IMR-90 (cell line): ENCODE measurements at regions not wholly inside any gene's neighbourhood (a gene's known extent, or its start where the extent isn't known, plus 50 kb on each side); places are given as distances from the start of the nearest gene placed in this dataset.

Experiments used
- ATAC-seq: fragments of 200-7000 bp; cut with Tn5 transposase; 2 replicates; pipeline ENCODE4 v1.9.1; 2020; ENCODE audit warnings: low read depth, mild to moderate bottlenecking, moderate library complexity
- BruUV-seq: library from RNA; stranded (reverse); fragments of 400-500 nt; replicated peaks from 2 replicates; lab custom pipeline; 2021; lab: Mats Ljungman, UMichigan
- CTCF ChIA-PET: fragments of 300-600 bp; formaldehyde crosslinking; extraction: SDS; loops from one replicate; lab custom pipeline; 2021; ENCODE audit warnings: antibody characterized with exemption; lab: Yijun Ruan, JAX
- POLR2A ChIA-PET: fragments of 300-600 bp; sonication (Branson Sonifier 250); formaldehyde crosslinking; loops from one replicate; lab custom pipeline; 2022; ENCODE audit warnings: antibody characterized with exemption; ENCODE audit not compliant: unreplicated experiment; lab: Charles Lee
- DNase-seq: peaks from one replicate; pipeline ENCODE4 v3.0.0; 2013
- H2AFZ ChIP-seq: replicated peaks from 2 replicates; pipeline ENCODE3; 2013; ENCODE audit warnings: low read length, mild to moderate bottlenecking; ENCODE audit not compliant: poor library complexity
- H2AK5ac ChIP-seq: 2 replicates; pipeline ENCODE4 v1.6.1; 2013; ENCODE audit warnings: low read depth, low read length, inconsistent platforms
- H2AK9ac ChIP-seq: replicated peaks from 2 replicates; pipeline ENCODE3; 2013; ENCODE audit warnings: mild to moderate bottlenecking, low read depth, low read length, moderate library complexity; ENCODE audit not compliant: poor library complexity
- H2BK120ac ChIP-seq: 2 replicates; pipeline ENCODE4 v1.6.1; 2013; ENCODE audit warnings: low read depth, low read length, inconsistent platforms
- H2BK15ac ChIP-seq: 3 replicates; pipeline ENCODE4 v1.6.1; 2013; ENCODE audit warnings: low read depth, low read length, inconsistent platforms
- H2BK20ac ChIP-seq: 2 replicates; pipeline ENCODE4 v1.6.1; 2013; ENCODE audit warnings: low read depth, mild to moderate bottlenecking, inconsistent platforms, low read length, moderate library complexity
- H2BK5ac ChIP-seq: 2 replicates; pipeline ENCODE4 v1.6.1; 2013; ENCODE audit warnings: mild to moderate bottlenecking, low read depth, low read length, inconsistent platforms; ENCODE audit not compliant: poor library complexity, severe bottlenecking
- H3K14ac ChIP-seq: replicated peaks from 2 replicates; pipeline ENCODE4 v1.6.1; 2013; ENCODE audit warnings: low read depth, low read length, inconsistent platforms
- H3K18ac ChIP-seq: 2 replicates; pipeline ENCODE4 v1.6.1; 2013; ENCODE audit warnings: low read depth, low read length, control low read depth
- H3K23ac ChIP-seq: 2 replicates; pipeline ENCODE4 v1.6.1; 2013; ENCODE audit warnings: low read depth, low read length, inconsistent platforms
- H3K27ac ChIP-seq: 2 replicates; pipeline ENCODE4 v1.5.1; 2013; ENCODE audit warnings: mild to moderate bottlenecking, control low read depth, low read length; ENCODE audit not compliant: insufficient read depth
- H3K27me3 ChIP-seq: 2 replicates; pipeline ENCODE4 v1.6.1; 2013; ENCODE audit warnings: low read length; ENCODE audit not compliant: control insufficient read depth, insufficient read depth
- H3K36me3 ChIP-seq: 2 replicates; pipeline ENCODE4 v1.6.1; 2013; ENCODE audit warnings: low read length, mixed read lengths; ENCODE audit not compliant: control insufficient read depth, insufficient read depth
- H3K4ac ChIP-seq: 2 replicates; pipeline ENCODE4 v1.6.1; 2013; ENCODE audit warnings: low read depth, low read length, inconsistent platforms
- H3K4me1 ChIP-seq: 2 replicates; pipeline ENCODE4 v1.6.1; 2013; ENCODE audit warnings: low read length, mixed read lengths; ENCODE audit not compliant: control insufficient read depth, insufficient read depth
- H3K4me2 ChIP-seq: 2 replicates; pipeline ENCODE4 v1.6.1; 2013; ENCODE audit warnings: low read depth, mild to moderate bottlenecking, control low read depth, low read length, moderate library complexity
- H3K4me3 ChIP-seq: 2 replicates; pipeline ENCODE4 v1.5.1; 2013; ENCODE audit warnings: low read depth, mild to moderate bottlenecking, control low read depth, low read length, moderate library complexity; ENCODE audit not compliant: insufficient read depth
- H3K56ac ChIP-seq: 2 replicates; pipeline ENCODE4 v1.6.1; 2013; ENCODE audit warnings: low read length, inconsistent platforms; ENCODE audit not compliant: insufficient read depth; ENCODE audit errors: extremely low read depth
- H3K79me1 ChIP-seq, 2 experiments: 2 replicates each; pipeline ENCODE4 v1.6.1; 2013; ENCODE audit warnings: low read length in 2 of 2, inconsistent platforms in 1 of 2, low read depth in 1 of 2
- H3K9ac ChIP-seq: 2 replicates; pipeline ENCODE4 v1.6.1; 2013; ENCODE audit warnings: low read depth, low read length, control low read depth
- H3K9me1 ChIP-seq: 2 replicates; pipeline ENCODE4 v1.6.1; 2013; ENCODE audit warnings: low read length, inconsistent platforms; ENCODE audit not compliant: insufficient read depth
- H3K9me3 ChIP-seq: 2 replicates; pipeline ENCODE4 v1.6.1; 2013; ENCODE audit warnings: low read length; ENCODE audit not compliant: control insufficient read depth, insufficient read depth
- H4K20me1 ChIP-seq: 2 replicates; pipeline ENCODE4 v1.6.1; 2013; ENCODE audit warnings: low read length, inconsistent platforms; ENCODE audit not compliant: insufficient read depth
- H4K5ac ChIP-seq: 2 replicates; pipeline ENCODE4 v1.6.1; 2013; ENCODE audit warnings: mild to moderate bottlenecking, low read depth, low read length, control low read depth
- H4K8ac ChIP-seq, 2 experiments: 2 replicates each; pipeline ENCODE4 v1.6.1; 2013; ENCODE audit warnings: low read depth in 2 of 2, low read length in 2 of 2, control low read depth in 1 of 2, inconsistent platforms in 1 of 2
- H4K91ac ChIP-seq: 2 replicates; pipeline ENCODE4 v1.6.1; 2013; ENCODE audit warnings: low read depth, low read length, inconsistent platforms; ENCODE audit not compliant: insufficient read depth
- ELK1 ChIP-seq: fragments of 150-350 bp; IDR thresholded peaks from 2 replicates; pipeline ENCODE4 v1.6.1; 2016; ENCODE audit warnings: low read depth, mild to moderate bottlenecking, low read length, moderate library complexity, borderline replicate concordance
- MAZ ChIP-seq: IDR thresholded peaks from 2 replicates; pipeline ENCODE4 v1.6.1; 2012; ENCODE audit warnings: low read depth, mild to moderate bottlenecking, low read length, improper control_type of control experiment, moderate library complexity, borderline replicate concordance
- RAD21 ChIP-seq: IDR thresholded peaks from 2 replicates; pipeline ENCODE4 v1.6.1; 2012; ENCODE audit warnings: low read length, improper control_type of control experiment
- WGBS, 2 experiments: methylation state at CpG; one replicate each; pipeline versions ENCODE4 v1.1.5 to v1.1.7; 2013; ENCODE audit warnings: missing lambda C conversion rate in 2 of 2; ENCODE audit not compliant: insufficient read length in 1 of 2; ENCODE audit errors: extremely low coverage in 2 of 2; 5-methylcytosine and 5-hydroxymethylcytosine counted together
- dilution Hi-C: fragments of 300-500 bp; cut with HindIII; formaldehyde crosslinking; loops from one replicate; pipeline ENCODE4 v1.14.3; 2018; ENCODE audit warnings: low sequenced_read_pairs; ENCODE audit not compliant: unreplicated experiment
- in situ Hi-C: fragments of 300-500 bp; cut with MboI; formaldehyde crosslinking; loops from 3 replicates; pipeline ENCODE4 v1.14.3; 2019; ENCODE audit warnings: low sequenced_read_pairs, inconsistent platforms, mixed read lengths
- intact Hi-C: fragments of 100-400 bp; cut with micrococcal nuclease; formaldehyde crosslinking; loops from 2 replicates; pipeline ENCODE4 v1.10.0; 2022

DNA sequence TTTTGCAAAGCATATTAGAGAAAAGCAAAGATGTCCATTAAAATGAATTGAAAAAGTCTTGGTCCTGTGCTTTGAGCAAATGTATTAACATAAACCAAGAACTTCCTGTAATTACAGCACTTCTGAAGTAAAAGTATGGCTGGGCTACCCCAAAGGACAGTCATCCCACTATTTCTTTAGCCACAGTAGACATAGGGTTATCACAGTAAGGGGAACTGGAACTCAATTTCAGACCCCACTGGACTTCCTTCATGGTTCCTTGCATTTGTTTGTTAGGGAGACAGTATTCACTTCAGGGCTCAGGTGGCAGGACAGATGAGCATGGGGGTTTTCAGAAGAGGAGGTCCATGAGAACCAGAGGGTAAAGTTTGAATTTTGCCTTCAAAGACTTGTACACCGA lies 203.1 kb upstream of the PDE1C start:
- H3K4me1 ChIP-seq = no peaks in the 10 kb centered on the region
- no peaks in the 10 kb centered on the region for H3K36me3 ChIP-seq
- ATAC-seq (no peak), DNase-seq (no peak)
- ChIA-PET CTCF (no interaction called here), POLR2A (no interaction called here)
- no peaks in the 10 kb centered on the region for H3K9me3 ChIP-seq
- no peak overlapping the region for H4K91ac ChIP-seq
- H3K4ac ChIP-seq = no peak overlapping the region
- H3K9me1 ChIP-seq = no peaks in the 10 kb centered on the region
- H2AK5ac ChIP-seq = no peak overlapping the region
- no peak overlapping the region for H3K9ac ChIP-seq
- no peaks in the 10 kb centered on the region for H3K79me1 ChIP-seq
- no peak overlapping the region for H2BK15ac ChIP-seq
- TF ChIP-seq ELK1 (no peak), MAZ (no peak), RAD21 (no peak)
- H3K4me2 ChIP-seq = no peak overlapping the region
- H3K14ac ChIP-seq = no peak overlapping the region
- no peak overlapping the region for H2BK120ac ChIP-seq
- H2AK9ac ChIP-seq = no peak overlapping the region
- WGBS, 2 experiments = no CpG with 5 or more reads among the region's 1 CpG
- H3K18ac ChIP-seq = no peak overlapping the region
- H4K20me1 ChIP-seq = no peaks in the 10 kb centered on the region
- no peak overlapping the region for H2BK5ac ChIP-seq
- no peak overlapping the region for H2AFZ ChIP-seq
- H3K27ac ChIP-seq = no peak overlapping the region
- no peak overlapping the region for H3K23ac ChIP-seq
- no TSS peak for BruUV-seq
- H4K5ac ChIP-seq = no peak overlapping the region
- H3K56ac ChIP-seq = no peak overlapping the region
- no peak overlapping the region for H4K8ac ChIP-seq
- H3K27me3 ChIP-seq = no peaks in the 10 kb centered on the region
- dilution Hi-C loops = no loop called here
- intact Hi-C loops = no loop called here
- H3K4me3 ChIP-seq = no peak overlapping the region
- no peak overlapping the region for H2BK20ac ChIP-seq
- in situ Hi-C loops = no loop called here
